ENCODE measurements at regions not wholly inside any gene's neighbourhood (a gene's known extent, or its start where the extent isn't known, plus 50 kb on each side); places are given as distances from the start of the nearest gene placed in this dataset.
"Not testable (repeated sequence)": the region's sequence is repeated elsewhere in the genome, so short reads cannot be mapped to it uniquely, and the experiment has no call there.

- DNase-seq, result no peak
These were observed 344.9 kb downstream of the DAD1 start for GRCh38 chr14:22243971-22244581.

- DNase-seq, result not testable (repeated sequence)
These were observed 350.7 kb downstream of the DAD1 start for GRCh38 chr14:22238320-22238719.

- DNase-seq, result no peak
These were observed 355.6 kb downstream of the DAD1 start for GRCh38 chr14:22233377-22233776.

DNA sequence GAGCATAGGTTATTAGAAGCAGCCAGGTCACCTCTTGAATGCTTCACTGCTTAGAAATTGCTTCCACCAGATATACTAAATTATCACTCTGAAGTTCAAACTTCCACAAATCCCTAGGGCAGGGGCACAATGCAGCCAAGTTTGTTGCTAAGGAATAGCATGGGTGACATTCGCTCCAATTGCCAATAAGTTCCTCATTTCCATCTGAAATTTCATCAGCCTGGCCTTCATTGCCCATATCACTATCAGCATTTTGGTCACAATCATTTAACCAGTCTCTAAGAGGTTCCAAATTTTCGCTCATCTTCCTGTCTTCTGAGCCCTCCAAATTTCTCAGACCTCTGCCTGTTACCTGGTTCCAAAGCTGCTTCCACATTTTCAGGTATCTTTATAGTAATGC is 356.1 kb downstream of the DAD1 start:
- DNase-seq, result no peak

GRCh38 chr14:22232486-22232885 is 356.5 kb downstream of the DAD1 start:
- no peak for DNase-seq

GRCh38 chr14:22231018-22231417 is 358.0 kb downstream of the DAD1 start:
- DNase-seq, result no peak

DNA sequence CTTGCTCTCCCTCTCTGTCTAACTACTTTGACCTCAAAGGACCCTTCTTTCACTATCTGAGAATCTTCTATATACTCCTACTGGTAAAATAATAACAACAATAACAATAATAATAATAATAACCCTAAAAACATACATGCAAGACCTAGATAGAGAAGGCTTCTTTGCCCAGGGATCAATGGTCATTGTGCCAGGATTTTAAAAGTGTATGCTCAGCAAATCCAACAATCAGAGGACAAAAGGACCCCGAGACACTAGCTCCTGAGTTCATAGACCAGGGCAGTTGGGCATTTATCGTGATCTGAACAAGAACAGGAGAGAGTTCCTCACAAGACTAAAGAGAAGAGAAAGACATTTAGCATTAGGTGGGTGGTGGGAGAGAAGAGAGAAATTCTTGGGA is 358.5 kb downstream of the DAD1 start:
- no peak for DNase-seq

- DNase-seq, result no peak
These were observed 361.9 kb downstream of the DAD1 start for GRCh38 chr14:22227084-22227483.

DNA sequence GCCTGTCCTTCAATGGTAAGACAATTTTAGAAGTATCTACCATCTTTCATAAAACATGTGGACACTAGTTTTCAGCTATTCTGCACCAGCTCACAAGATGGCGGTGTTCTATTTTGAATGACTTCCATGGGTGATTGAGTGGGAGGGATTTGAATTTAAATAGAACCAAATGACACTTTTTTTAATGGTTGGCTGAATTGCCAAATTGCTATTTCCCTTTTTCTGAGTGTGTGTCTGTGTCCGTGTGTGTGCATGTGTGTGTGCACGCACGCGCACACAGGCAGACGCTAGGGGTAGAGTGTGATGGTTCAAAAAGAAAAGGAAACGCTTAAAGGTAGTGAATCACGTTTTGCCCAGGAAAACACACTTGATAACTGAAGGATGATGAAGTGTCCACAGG is 362.6 kb downstream of the DAD1 start:
- no peak for DNase-seq

DNA sequence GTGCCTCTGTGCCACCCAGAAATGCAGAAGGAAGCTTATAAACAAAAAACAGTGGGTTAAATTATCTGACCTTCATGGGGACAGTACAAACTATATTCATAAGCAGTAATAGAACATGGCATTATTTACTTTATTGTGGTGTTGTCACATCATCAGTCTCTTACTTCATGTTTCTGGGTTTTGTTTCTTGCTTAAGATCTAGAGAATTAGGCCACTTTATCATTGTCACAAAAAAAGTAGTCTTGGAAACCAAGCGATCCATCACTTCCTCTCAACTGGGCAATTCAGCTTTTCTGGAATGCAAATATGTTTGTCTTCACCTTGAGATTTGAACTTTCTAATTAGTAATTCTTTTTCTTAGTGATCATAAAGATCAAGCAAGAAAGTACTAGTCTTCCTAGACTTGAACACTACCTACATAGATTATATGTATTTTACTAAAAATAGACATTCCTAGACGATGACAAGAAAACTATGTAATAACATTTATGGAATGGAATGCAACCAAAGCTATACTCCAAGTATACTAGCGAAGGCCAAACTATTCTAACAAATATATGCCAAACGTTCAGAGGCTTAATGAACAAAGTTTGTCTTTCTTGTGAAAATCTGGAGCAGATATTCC is 363.4 kb downstream of the DAD1 start:
- DNase-seq, result no peak

DNA sequence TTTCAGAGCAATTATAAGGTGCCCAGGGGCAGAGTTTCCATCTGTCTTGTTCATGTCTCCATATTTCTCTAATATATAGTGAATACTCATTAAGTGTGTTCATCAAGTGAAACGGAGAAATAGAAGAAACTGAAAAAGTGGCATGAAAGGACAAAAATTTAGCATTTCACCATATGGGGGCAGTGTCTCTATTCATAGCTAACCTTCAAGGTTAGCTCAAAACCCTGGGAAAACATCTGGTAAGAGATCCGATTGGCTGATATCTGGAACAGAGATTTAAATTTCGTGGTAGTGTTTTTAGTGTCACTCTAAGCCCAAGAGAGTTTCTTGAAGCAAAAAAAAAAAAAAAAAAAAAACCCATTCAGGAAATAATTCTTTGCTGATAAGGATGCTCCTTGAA is 367.5 kb downstream of the DAD1 start:
- no peak for DNase-seq

DNA sequence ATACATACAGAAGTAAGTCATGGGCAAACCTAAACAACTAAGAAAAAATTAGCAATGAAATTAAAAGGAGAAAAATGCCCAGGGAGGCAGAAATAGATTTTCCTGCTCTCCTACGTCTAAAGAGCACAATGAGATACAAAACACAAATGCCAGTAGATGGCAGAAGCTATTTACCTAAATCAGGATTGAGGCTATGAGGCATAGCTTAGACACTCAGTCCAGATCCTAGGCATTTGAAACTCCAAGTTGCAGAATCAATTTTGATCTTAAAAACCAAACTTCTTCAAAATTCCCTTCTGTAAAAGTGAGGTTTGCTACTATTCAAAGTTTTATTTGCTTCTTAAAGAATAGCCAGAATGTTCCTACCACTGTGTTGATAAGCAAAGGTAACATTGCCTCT is 368.6 kb downstream of the DAD1 start:
- DNase-seq, result no peak

DNA sequence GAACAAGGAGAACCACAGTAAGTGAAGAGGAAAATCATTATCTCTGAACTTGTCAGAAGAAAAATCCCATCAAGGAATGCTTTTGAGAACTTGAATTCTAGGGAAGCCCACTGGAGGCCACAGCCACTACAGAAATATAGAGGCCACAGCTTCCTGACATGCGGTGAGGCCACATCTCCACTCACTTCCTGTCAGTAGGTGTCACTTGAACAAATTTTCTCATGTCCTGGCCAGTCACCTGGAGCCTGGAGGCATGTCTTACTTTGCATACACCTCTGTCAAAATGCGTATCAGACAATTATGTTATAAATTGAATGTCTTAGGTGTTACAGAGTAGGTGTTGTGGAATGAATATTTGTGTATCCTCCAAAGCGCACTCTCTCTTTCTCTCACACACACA is 370.3 kb downstream of the DAD1 start:
- no peak for DNase-seq

GRCh38 chr14:22213120-22213519 is 375.9 kb downstream of the DAD1 start:
- DNase-seq, result no peak

DNA sequence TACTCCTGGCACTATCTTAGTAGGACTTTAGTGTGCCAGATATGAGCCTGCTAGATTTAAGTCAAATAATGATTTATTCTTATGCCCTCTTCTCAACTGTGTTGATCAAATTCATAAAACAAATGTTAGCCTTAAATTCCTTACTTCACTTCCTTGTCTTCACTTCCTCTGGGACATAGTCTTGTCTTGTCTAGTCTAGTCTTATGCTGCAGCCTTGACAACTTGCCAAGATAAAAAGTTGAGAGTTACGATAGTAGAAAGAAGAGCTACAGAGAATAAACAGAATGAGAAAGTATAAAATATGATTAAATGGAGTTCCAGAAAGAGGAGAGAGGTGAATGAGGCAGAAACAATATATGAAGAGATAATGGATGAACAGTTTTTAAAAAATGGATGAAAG is 378.1 kb downstream of the DAD1 start:
- no peak for DNase-seq

DNA sequence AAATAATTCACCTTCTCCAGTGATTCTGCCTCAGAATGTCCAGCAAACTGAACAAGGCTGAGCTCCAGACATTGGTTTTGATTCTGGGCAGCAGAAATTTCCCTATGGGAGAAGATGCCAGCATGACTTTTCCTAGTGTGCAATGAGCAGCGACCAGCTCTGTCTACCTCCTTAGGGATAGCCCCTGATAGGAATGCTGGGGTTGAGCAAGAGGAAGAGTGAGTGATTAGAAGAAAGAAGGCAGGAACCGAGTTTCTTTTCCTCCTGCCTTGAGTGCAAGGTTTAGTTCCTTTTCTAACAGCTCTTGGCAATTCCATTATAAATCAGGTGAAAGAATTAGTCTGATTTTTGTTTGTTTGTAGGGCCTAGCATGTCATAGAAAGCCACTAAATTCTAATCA is 379.0 kb downstream of the DAD1 start:
- no peak for DNase-seq

GRCh38 chr14:22203036-22203435 is 386.0 kb downstream of the DAD1 start:
- no peak for DNase-seq

- DNase-seq, result no peak
These were observed 386.7 kb downstream of the DAD1 start for GRCh38 chr14:22202313-22202712.

DNA sequence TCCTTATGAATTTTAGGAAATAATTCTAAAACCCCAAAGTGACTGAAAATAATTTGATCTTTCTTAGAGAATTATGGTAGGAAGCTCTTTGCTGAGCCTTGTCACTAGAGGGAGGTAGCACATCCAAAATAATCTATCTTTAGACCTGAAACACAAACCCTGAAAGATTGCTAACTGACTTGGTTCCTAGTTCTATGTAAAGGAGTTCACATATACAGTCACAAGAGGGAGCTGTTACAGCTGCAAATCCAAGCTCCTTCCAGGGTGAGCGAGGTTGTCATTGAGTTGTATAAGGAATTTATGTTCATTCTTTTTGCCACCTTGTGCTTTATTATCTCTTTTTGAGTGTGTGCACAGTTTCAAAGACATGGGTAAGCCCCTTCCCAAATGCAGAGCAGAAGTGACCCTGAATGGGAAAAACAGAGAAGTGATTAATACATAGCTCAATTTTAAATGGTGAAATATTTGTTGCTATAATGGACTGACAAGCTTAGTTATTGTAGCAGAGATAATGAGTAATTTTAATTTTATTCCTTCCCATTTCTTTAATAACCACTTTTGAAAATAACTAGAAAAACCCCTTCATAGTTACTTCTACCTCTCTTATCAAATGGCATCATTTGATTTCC is 387.9 kb downstream of the DAD1 start:
- DNase-seq, result no peak

DNA sequence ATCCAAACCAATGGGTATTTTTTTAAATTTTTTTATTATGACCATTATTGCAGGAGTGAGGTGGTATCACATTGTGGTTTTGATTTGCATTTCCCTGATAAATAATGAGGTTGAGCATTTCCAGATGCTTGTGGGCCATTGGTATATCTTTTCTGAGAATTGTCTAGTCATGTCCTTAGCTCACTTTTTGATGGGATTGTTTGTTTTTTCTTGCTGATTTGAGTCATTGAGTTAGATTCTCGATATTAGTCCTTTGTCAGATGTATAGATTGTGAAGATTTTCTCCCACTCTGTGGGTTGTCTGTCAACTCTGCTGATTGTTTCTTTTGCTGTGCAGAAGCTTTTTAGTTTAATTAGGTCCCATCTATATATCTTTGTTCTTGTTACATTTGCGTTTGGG is 388.9 kb downstream of the DAD1 start:
- DNase-seq, result not testable (repeated sequence)

DNA sequence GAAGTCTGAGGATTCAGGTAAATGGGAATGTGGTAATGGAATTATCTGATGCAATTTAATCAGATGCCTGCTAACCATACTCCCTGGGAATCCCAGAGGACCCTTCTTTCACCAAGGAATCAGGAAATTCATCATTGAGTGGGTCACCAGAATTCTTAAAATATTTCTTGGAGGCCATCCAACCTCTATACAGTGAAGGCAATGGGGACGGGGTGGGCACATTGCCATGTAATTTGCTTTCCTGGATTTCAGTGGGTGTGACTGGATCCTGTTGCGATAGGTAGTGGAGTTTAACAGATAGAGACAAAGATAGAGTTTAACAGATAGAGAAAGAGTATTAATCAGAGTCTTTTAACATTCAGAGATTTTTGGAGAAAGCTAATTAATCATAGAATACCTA is 394.4 kb downstream of the DAD1 start:
- DNase-seq, result no peak

DNA sequence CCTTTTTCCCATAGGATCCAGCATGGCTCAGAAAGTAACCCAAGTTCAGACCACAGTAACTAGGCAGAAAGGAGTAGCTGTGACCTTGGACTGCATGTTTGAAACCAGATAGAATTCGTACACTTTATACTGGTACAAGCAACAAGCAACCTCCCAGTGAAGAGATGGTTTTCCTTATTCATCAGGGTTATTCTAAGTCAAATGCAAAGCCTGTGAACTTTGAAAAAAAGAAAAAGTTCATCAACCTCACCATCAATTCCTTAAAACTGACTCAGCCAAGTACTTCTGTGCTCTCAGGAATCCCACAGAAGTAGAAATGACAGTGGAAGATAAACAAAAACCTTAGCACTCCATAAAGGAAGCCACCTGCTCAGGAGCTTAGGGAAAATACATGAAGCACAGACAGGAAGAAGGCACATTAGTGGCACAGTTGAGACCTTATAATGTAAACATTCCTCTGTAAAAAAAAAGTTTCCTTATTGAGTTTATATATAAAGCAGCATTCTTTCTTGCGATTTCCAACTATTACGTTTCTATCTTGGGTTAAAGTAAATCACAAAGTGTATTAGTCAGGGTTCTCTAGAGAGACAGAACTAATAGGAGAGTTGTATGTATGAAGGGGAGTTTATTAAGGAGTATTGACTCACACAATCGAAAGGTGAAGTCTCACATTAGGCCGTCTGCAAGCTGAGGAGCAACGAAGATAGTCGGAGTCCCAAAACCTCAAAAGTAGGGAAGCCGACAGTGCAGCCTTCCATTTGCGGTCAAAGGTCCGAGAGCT is 398.4 kb downstream of the DAD1 start:
- no peak for DNase-seq

DNA sequence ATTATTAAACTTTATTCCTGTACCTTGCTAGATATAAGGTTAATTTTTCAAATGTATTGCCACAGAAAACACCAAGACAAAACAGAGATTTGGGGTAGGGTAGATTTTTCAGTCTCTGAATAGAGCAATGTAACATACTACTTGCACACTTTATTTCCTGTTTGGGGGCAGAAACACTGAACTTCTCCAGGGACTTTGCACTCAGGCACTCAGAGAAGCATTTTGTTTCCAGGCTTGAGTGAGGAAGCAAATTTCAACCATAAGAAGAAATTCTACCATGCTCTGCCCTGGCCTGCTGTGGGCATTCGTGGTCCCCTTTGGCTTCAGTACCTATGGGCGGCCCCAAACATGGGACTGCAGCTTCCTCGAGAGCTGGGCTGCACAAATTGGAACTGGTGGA is 399.1 kb downstream of the DAD1 start:
- DNase-seq, result no peak

DNA sequence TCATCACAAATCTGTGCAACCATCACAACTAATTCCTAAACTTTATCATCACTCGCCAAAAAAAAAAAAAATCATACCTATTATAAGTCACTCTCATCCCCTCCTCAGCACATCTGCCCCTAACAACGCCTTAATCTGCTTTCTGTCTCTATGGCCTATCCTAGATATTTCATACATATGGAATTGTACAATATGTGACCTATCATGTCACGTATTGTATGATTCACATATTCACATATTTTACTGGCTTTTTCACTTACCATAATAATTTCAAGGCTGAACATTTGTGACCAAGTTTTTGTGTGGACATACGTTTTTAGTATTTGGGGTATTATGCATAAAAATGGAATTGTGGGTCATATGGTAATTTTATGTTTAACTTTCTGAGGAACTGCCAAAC is 400.7 kb downstream of the DAD1 start:
- no peak for DNase-seq

All from C1 segment of cervical spinal cord (tissue), 14 donors.